ENCODE measurements at regions not wholly inside any gene's neighbourhood (a gene's known extent, or its start where the extent isn't known, plus 50 kb on each side); places are given as distances from the start of the nearest gene placed in this dataset.

DNA sequence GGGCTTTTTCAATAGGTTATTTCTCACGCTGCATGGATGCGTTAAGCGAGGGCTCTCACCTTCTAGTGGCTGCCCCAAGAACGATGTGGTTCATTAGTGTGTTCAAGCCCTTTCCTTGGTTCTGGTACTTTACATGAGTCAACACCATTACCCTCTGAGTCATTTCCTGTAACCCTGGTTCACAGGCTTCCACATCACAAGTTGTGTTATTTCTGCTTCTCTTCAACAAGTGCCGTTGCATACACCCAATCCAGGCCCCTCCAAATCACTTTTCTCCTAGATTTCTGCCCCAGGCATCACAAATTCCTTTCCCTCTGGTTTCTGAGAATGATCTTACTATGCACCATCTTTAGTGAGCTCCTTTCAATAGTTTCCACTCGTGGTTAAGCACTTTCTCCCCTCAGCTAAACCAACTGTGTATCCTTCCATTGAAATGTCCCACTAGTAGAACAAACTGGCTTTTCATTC lies 69.5 kb upstream of the RAD23B start:
- DNase-seq = no peak

DNA sequence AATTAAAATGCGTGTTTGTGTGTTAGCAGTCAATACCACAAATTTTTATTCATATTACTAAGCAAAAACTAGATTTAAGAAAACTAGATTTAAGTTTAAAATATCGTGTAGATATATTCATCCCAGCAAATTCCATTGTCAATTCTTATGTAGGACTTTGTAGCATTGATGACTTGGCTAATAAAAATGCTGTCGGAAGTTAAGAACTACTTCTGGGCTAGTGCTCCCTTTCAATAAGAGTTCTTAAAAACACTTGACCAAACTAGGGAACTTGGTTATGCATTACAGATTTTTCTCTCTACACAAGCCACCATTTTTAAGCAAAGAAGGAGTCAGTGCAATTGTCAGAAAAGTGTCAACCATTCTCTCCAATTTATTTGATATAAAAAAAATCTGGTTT lies 68.7 kb upstream of the RAD23B start:
- no peak for DNase-seq

DNA sequence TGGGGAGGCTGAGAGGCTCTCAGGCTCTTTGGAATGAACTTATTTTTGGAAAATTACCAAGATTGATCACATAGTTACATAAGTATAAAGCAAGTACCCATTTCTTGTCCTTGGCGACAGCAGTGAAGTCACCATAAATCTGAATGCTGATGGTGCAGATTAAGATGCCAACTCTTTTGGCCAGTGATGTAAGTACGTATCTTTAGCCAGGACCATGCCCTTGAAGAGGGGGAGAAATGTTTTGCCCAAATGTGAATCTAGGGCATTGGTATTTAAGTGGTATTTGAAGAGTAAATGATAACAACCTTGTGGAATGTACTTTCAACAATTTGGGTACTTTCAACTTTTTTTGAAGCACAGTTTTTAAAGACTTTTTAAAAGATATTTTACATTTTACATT lies 68.2 kb upstream of the RAD23B start:
- no peak for DNase-seq

DNA sequence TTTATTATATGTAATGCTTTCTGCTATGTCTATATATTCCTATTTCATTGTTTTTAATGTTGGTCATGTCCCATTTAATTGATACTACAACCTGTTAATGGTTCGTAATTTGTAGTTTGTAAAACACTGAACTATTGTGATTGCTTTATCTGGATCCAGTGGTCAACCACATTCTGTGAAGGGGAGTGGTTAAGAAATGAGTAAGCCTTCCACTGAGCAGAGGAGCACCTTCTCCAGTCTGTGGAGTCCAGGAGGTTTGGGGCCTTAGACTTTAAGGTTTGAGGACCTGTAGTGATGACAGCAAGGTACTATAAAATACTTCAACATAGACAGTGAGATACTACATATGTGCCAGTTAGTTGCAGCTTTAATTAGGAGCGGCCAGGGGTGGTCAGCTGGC lies 67.7 kb upstream of the RAD23B start:
- no peak for DNase-seq

DNA sequence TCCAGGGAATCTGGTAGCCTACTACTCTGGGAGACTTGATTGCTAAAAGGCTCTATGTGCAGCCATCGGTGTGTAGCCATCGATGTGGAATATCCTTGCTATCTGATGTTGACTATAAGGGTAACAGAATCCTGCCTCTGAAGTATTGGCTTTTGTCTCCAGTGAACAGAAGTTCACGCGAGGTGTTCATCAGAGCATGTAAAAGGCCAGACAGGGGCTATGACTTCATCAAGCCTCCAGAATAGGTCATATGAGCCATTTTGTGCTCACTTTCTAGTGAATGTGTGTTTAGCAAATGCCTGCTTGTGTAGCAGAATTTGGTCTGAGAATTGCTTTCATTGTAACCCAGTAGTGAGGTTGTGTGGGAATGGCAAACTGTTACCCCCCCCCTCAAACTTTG lies 66.8 kb upstream of the RAD23B start:
- no peak for DNase-seq

DNA sequence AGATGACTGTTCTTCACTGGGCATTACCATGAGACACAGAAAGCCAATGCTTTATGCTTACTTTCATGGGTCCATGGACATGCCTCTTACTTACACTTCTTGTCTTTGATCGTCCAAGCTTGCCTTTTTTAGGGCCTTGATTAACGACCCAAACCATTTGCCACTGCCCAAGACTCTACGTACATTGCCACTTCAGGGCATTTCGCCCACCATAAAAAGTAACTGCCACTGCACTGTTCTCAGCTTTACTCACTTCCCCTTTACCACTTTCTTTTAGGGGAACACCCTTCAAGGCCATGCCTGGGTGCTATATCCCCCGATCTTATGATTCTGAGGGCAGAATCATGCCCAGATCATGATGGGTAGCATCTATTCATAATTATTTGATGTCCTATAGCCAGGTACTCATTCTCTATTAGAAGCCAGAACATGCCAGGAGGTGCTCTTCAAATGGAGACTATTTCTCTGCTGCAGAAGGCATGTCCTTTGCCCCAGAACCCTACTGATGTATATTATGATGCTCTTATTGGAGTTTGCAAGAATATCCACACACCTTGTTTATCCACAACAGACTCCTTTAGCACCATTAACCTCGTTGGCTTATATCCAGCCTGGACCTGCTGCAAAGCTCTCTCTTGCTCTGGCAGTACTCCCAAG lies 64.1 kb upstream of the RAD23B start:
- no peak for DNase-seq

DNA sequence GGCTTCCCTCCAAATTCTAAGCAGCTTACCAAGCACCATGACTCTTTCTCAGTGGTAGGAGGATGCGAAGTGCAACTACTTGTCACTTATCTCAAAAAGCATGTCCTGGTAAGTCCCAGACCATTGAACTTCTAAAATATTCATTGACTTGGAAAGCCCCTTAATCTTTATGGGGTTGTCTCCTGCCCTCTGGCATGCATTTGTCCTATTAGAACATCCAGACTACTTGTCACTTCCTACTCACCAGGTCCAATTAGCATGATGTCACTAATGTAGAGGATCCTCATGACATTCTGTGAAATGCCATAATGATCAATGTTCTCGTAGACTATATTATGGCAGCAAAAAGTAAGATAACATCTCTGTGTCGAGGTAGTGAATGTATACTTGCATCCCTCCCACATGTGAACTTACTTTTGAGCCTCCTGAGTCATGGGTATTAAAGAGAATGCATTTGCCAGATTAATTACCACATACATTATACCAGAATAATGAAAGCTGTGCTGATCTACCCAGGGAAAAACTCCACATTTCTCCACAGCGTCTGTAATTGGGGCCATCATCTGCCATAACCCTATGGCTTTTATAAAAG lies 63.5 kb upstream of the RAD23B start:
- DNase-seq = no peak

DNA sequence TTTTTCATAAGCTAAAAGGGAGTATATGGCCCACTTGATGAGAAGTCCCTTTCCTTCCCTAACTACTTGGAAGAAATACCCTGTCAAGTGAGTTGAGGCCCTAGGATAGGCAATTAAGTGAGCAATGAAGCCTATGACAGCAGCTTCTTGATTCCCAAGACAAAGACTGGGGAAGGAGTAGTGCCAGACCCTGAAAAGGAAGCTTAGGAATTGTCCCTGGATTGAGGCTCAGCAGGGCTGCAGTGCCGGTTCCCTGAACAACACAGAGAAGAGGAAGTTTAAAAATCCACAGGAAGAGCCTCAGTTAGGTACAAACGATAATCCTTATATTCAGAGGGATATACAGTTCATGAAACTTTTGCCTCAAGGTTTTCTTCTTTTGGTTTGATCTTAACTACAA lies 61.8 kb upstream of the RAD23B start:
- no peak for DNase-seq

DNA sequence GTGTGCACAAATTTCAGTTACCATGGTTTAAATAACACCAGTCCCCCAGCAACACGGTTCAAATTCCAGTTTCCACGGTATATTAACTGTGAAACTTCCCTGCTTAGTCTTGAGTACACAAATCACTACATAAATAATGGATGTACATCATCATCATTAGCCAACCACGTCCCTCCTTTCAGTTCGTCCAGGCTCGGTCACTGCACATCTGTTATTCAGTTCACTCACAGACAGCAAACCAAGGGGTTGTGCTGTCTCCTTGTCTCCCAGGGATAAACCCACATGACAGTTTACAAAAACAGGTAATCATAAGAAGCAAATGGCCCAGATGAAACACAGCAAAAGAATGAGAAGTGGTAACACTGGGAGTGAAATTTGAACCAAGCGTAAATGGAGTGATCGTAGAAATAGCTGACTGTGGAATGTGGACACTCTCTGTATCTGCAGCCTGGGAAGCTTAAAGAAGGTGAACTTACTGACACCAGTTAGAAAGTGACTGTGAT lies 61.0 kb upstream of the RAD23B start:
- DNase-seq = no peak

DNA sequence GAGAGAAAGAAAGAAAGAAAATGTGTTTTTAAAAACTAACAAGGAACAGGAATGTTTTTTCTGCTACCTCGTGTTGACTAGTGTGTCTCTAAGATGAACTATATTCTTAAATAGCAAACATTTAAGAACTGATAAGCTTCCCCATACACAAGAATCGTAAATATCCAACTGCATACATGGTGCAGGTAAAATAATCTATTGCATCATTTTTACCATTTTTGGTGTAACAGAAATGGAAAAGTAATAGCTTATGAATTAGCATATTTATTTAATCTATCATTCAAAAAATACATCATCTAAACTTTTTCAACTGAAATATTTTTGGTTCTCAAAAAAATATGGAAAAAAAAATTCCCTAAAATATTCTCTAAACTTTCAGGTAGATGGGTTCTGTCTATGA lies 59.7 kb upstream of the RAD23B start:
- DNase-seq = no peak

DNA sequence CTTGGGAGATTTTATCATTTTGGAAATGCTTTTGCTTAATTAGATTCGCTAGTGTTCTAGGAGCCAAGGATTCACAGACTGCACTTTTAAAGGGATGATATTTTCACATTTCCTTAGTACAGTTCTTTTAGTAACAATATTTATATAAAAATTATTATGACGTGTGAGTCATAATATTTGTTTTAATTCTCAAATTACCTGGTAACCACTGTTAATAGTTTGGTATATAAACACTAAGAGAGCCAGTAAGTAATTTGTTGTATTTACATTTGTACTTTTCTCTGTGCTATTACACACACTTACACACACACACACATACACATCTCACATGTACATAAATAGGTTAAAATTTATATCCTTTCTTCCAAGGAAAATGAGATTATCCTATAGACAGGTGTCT lies 58.8 kb upstream of the RAD23B start:
- no peak for DNase-seq

DNA sequence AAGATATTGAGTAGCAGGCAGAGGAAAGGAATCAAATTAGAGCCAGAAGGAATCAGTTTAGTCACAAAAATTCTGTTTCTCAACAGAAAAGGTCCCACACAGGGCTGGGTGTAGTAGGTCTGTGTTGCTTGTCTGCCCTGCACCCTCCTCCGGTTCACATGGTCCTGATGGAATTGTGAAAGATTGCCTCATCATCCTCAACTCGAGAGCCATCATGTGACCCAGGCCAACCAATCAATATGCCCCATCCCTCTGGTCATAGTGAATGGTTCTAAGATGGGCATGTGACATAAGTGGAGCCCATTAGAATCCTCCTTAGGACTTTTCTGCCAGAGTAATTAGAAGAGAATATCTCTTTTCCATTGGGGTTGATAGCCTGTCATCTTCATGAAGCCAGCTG lies 56.7 kb upstream of the RAD23B start:
- no peak for DNase-seq

DNA sequence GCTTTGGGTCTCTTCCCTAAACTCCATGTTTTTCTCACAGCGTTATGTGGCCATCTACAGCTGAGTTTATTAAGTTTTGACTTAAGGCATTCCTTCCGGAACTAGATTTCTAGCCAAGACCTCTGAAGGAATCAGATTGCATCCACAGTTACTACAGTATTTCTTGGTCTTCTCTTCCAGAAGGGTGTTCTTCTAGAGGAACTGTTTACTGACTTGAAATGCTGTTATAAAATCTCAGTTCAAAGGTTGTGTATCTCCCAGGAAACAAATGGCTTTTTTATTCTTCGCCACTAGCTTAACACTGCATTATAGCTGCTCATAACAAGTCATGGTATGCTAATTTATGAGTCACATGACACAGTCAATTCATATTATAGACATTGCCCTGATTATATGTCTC lies 55.3 kb upstream of the RAD23B start:
- DNase-seq = no peak

DNA sequence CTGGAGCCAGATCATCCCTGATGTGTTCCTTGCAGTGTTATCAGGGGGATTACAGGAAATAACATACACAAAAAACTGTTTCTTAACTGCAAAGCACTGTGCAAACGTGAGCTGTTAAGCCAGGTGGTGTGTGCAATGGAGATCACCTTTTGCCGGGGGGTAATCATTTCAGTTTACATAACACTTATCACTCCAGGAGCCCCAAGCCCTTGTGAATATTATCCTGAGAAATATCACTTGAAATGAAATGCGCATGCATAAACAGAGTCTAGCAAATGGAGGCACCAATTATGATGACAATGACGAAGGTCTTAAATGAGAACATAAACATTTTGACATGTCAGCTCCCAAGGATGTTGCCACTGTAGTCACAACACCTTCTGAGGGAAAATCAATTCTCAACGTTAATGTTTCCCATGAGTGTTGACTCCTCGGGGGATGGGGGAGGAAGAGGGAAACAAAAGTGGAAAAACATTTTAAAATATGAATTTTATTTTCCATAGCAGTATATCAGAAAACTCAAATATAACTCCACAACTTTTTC lies 54.5 kb upstream of the RAD23B start:
- DNase-seq = no peak

DNA sequence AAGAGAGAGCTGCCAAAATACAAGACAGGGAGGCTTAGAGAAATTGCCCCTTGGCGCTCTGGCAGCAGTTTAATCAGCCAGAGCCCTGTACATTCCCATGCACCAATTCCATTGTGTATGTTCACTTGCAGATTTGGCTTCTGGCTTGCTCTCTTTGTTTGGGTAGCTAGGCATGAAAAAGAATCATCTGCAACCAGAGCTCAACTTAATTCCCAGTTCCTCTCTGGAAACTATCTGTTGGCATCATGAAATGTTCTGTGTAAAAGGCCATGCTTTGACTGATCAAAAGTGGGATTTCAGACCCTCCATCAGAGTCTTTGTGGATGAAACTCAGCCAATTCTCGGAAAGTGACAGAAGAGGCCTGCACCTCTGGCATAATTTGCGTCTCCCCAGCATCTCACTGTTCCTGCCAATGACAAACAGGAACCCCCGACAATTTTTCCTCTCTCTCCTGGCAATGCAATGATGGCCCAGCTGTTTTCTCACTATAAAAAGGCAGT lies 53.8 kb upstream of the RAD23B start:
- no peak for DNase-seq

Data from midbrain (tissue), 1 donor.